ENCODE measurements at regions not wholly inside any gene's neighbourhood (a gene's known extent, or its start where the extent isn't known, plus 50 kb on each side); places are given as distances from the start of the nearest gene placed in this dataset.

DNA sequence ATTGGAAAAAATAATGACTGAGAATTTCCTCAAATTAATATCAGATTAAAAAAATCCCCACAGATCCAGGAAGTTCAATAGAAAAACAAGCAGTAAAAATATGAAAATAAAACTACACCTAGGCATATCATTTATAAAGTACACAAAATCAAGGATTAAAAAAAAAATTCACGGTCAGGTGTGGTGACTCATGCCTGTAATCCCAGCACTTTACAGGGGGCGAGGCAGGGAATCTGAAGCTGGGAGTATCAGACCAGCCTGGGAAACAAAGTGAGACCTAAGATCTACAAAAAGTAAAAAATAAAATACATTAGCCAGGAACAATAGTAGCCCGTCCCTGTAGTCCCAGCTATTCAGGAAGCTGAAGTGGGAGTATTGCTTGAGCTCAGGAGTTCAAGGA, 778.3 kb upstream of the ALCAM start:
- Histone ChIP-seq H3K9me2 (replicated peaks; ENCODE audit: insufficient read depth, low read length) (no peaks in the 10 kb centered on the region), H2AFZ (ENCODE audit: low read length) (no peak overlapping the region), H3K4me3 (ENCODE audit: low read length) (no peak overlapping the region), H3K27ac (ENCODE audit: low read length) (no peak overlapping the region), H3K4me2 (ENCODE audit: low read depth, low read length) (no peak overlapping the region), H3K4me1 (ENCODE audit: low read length) (no peaks in the 10 kb centered on the region), H3K36me3 (replicated peaks; ENCODE audit: insufficient read depth, low read length) (no peaks in the 10 kb centered on the region), H3K79me2 (ENCODE audit: low read length) (no peaks in the 10 kb centered on the region), H3K9ac (ENCODE audit: low read length) (no peak overlapping the region), H3F3A (ENCODE audit: insufficient read depth, low read length) (no peaks in the 10 kb centered on the region), H4K20me1 (ENCODE audit: insufficient read depth, low read length) (no peaks in the 10 kb centered on the region), H3K27me3 (replicated peaks; ENCODE audit: insufficient read depth, low read length) (no peaks in the 10 kb centered on the region), H3K9me3 (replicated peaks; ENCODE audit: insufficient read depth, low read length) (no peaks in the 10 kb centered on the region)
- TF ChIP-seq EZH2phosphoT487 (IDR thresholded peaks at IDR 0.05; ENCODE audit: low read length) (no peak), EZH2 (optimal IDR thresholded peaks at IDR 0.05; ENCODE audit: low read depth, low read length) (no peak)
- TF ChIP-seq, protein P1, sequence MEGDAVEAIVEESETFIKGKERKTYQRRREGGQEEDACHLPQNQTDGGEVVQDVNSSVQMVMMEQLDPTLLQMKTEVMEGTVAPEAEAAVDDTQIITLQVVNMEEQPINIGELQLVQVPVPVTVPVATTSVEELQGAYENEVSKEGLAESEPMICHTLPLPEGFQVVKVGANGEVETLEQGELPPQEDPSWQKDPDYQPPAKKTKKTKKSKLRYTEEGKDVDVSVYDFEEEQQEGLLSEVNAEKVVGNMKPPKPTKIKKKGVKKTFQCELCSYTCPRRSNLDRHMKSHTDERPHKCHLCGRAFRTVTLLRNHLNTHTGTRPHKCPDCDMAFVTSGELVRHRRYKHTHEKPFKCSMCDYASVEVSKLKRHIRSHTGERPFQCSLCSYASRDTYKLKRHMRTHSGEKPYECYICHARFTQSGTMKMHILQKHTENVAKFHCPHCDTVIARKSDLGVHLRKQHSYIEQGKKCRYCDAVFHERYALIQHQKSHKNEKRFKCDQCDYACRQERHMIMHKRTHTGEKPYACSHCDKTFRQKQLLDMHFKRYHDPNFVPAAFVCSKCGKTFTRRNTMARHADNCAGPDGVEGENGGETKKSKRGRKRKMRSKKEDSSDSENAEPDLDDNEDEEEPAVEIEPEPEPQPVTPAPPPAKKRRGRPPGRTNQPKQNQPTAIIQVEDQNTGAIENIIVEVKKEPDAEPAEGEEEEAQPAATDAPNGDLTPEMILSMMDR (IDR thresholded peaks at IDR 0.05; ENCODE audit: low read length) = no peak
- no peak for DNase-seq

DNA sequence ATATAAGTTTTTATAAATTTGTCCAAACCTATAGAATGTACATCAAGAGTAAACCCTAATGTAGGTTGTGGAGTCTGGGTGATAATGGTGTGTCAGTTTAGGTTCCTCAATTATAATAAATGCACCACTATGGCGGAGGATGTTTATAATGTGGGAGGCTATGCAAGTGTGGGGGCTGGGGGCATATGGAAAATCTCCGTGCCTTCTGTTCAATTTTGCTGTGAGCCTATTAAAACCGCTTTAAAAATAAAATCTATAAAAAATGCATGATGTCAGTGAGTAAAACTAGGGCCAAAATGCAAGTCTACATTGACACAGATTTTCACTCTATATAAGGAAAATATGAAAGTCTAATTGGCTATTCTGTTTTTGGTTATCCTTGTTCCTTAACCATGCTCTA, 774.9 kb upstream of the ALCAM start:
- H3K4me3 ChIP-seq (ENCODE audit: low read length) = no peak overlapping the region
- no peaks in the 10 kb centered on the region for H3K36me3 ChIP-seq (replicated peaks; ENCODE audit: insufficient read depth, low read length)
- H3K79me2 ChIP-seq (ENCODE audit: low read length) = no peaks in the 10 kb centered on the region
- DNase-seq = no peak
- H3K9me3 ChIP-seq (replicated peaks; ENCODE audit: insufficient read depth, low read length) = no peaks in the 10 kb centered on the region
- no peaks in the 10 kb centered on the region for H3K27me3 ChIP-seq (replicated peaks; ENCODE audit: insufficient read depth, low read length)
- no peak overlapping the region for H3K4me2 ChIP-seq (ENCODE audit: low read depth, low read length)
- H2AFZ ChIP-seq (ENCODE audit: low read length) = no peak overlapping the region
- H3K27ac ChIP-seq (ENCODE audit: low read length) = no peak overlapping the region
- H3K9ac ChIP-seq (ENCODE audit: low read length) = no peak overlapping the region
- no peaks in the 10 kb centered on the region for H3K4me1 ChIP-seq (ENCODE audit: low read length)
- no peaks in the 10 kb centered on the region for H3K9me2 ChIP-seq (replicated peaks; ENCODE audit: insufficient read depth, low read length)
- no peaks in the 10 kb centered on the region; the same call in 1 of the 2 replicates for H4K20me1 ChIP-seq (ENCODE audit: insufficient read depth, low read length)
- H3F3A ChIP-seq (ENCODE audit: insufficient read depth, low read length) = no peaks in the 10 kb centered on the region
- TF ChIP-seq EZH2 (optimal IDR thresholded peaks at IDR 0.05; ENCODE audit: low read depth, low read length) = no peak
- TF ChIP-seq EZH2phosphoT487 (IDR thresholded peaks at IDR 0.05; ENCODE audit: low read length) = no peak
- TF ChIP-seq, protein P1 (IDR thresholded peaks at IDR 0.05; ENCODE audit: low read length) = no peak

DNA sequence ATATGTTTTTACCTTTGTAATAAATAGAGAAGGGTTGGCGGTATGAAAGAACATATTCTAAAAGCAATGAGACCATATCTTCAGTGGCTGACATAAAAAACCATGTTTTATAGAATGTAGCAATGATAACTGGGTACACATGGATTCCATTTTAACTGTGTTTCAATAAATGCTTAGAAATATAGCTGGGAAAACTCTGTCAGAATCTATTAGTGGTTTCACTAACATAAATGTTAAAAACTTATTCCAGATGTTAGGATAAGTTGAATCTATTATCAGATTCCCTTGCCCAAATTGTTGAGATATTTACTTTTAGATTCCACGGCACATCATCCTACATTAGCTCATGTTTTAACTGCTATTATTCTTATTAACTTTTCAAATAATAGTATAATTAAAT, 772.2 kb upstream of the ALCAM start:
- no peak for DNase-seq
- Histone ChIP-seq H3K36me3 (replicated peaks; ENCODE audit: insufficient read depth, low read length) (no peaks in the 10 kb centered on the region), H3K9me3 (replicated peaks; ENCODE audit: insufficient read depth, low read length) (no peaks in the 10 kb centered on the region), H3F3A (ENCODE audit: insufficient read depth, low read length) (no peaks in the 10 kb centered on the region), H3K79me2 (ENCODE audit: low read length) (no peaks in the 10 kb centered on the region), H2AFZ (ENCODE audit: low read length) (no peak overlapping the region), H3K27ac (ENCODE audit: low read length) (no peak overlapping the region), H3K4me3 (ENCODE audit: low read length) (no peak overlapping the region), H3K9ac (ENCODE audit: low read length) (no peak overlapping the region), H3K4me2 (ENCODE audit: low read depth, low read length) (no peak overlapping the region), H3K4me1 (ENCODE audit: low read length) (no peaks in the 10 kb centered on the region), H3K27me3 (replicated peaks; ENCODE audit: insufficient read depth, low read length) (no peaks in the 10 kb centered on the region), H4K20me1 (ENCODE audit: insufficient read depth, low read length) (no peaks in the 10 kb centered on the region; the same call in 1 of the 2 replicates), H3K9me2 (replicated peaks; ENCODE audit: insufficient read depth, low read length) (no peaks in the 10 kb centered on the region)
- TF ChIP-seq EZH2 (optimal IDR thresholded peaks at IDR 0.05; ENCODE audit: low read depth, low read length) (no peak), EZH2phosphoT487 (IDR thresholded peaks at IDR 0.05; ENCODE audit: low read length) (no peak)
- TF ChIP-seq, protein P1 (IDR thresholded peaks at IDR 0.05; ENCODE audit: low read length) = no peak

All from MM.1S (cell line).